K562 (cell line): ENCODE measurements at regions not wholly inside any gene's neighbourhood (a gene's known extent, or its start where the extent isn't known, plus 50 kb on each side); places are given as distances from the start of the nearest gene placed in this dataset.
A peak's percentile ranks its signal among the peaks of the same experiment; 100 is the strongest.

Experiments used
- ATF3 ChIP-seq, 2 experiments: fragments of 450-650 bp in 1 of 2; sonication (generic) in 1 of 2; formaldehyde crosslinking in 1 of 2; IDR thresholded peaks in 1 of 2; conservative IDR thresholded peaks in 1 of 2; 2 replicates each; pipeline versions ENCODE4 v1.6.1 to v1.8.1; 2016 to 2023; ENCODE audit warnings: mild to moderate bottlenecking in 2 of 2, moderate library complexity in 2 of 2, inconsistent platforms in 1 of 2, missing genetic modification reagents in 1 of 2
- FOXK2 ChIP-seq, 2 experiments: fragments of 450-650 bp; IDR thresholded peaks in 1 of 2; conservative IDR thresholded peaks in 1 of 2; 2 replicates each; pipeline ENCODE4 v1.6.1; 2016; ENCODE audit warnings: low read depth in 2 of 2, mild to moderate bottlenecking in 1 of 2
- ILK ChIP-seq: fragments of 450-650 bp; IDR thresholded peaks from 2 replicates; pipeline ENCODE4 v1.6.1; 2016; ENCODE audit warnings: missing genetic modification characterization, low read depth, mild to moderate bottlenecking, missing compliant biosample characterization, moderate library complexity, borderline replicate concordance
- RERE ChIP-seq: sonication (generic); formaldehyde crosslinking; IDR thresholded peaks from 2 replicates; pipeline ENCODE4 v1.8.0; 2023; ENCODE audit warnings: missing genetic modification reagents, mild to moderate bottlenecking, borderline replicate concordance
- SIN3A ChIP-seq, 2 experiments: fragments of 150-350 bp in 1 of 2; IDR thresholded peaks; 2 replicates each; pipeline ENCODE4 v1.6.1; 2011 to 2016; ENCODE audit warnings: borderline replicate concordance in 2 of 2, low read depth in 2 of 2, low read length in 2 of 2, mild to moderate bottlenecking in 2 of 2, moderate library complexity in 2 of 2; ENCODE audit not compliant: control insufficient read depth in 1 of 2
- SMARCB1 ChIP-seq: IDR thresholded peaks from 2 replicates; pipeline ENCODE4 v1.6.1; 2011; ENCODE audit warnings: improper control_type of control experiment, low read depth; ENCODE audit not compliant: insufficient read length
- SREBF2 ChIP-seq: sonication (generic); formaldehyde crosslinking; IDR thresholded peaks from 2 replicates; pipeline ENCODE4 v1.4.0; 2020; ENCODE audit warnings: mild to moderate bottlenecking, missing genetic modification reagents
- TCF15 ChIP-seq: fragments of 250-450 bp; sonication (Bioruptor Pico); IDR thresholded peaks from 2 replicates; pipeline ENCODE4 v1.8.0; 2022; ENCODE audit warnings: moderate library complexity, mild to moderate bottlenecking, inconsistent platforms
- ZC3H4 ChIP-seq: sonication (generic); formaldehyde crosslinking; IDR thresholded peaks from 2 replicates; pipeline ENCODE4 v1.9.0; 2021; ENCODE audit warnings: missing genetic modification reagents, borderline replicate concordance
- ZNF282 ChIP-seq: sonication (generic); formaldehyde crosslinking; IDR thresholded peaks from 2 replicates; pipeline ENCODE4 v1.8.1; 2023; ENCODE audit warnings: missing genetic modification reagents
- ZNF512 ChIP-seq: IDR thresholded peaks from 2 replicates; pipeline ENCODE4 v1.6.1; 2016; ENCODE audit warnings: missing genetic modification characterization, missing compliant biosample characterization
- ZNF592 ChIP-seq: fragments of 450-650 bp; IDR thresholded peaks from 2 replicates; pipeline ENCODE4 v1.6.1; 2017; ENCODE audit warnings: antibody characterized with exemption, mild to moderate bottlenecking

- TF ChIP-seq ATF3 (IDR thresholded peaks at IDR 0.05): peak; percentile 80
- TF ChIP-seq ATF3 (CRISPR knock-in tag; conservative IDR thresholded peaks at IDR 0.05): 0 out of 2 replicates have a peak, but pooled peaks have one; percentile 49
- TF ChIP-seq RERE (CRISPR knock-in tag): no peak
- TF ChIP-seq ZC3H4 (CRISPR knock-in tag): no peak
- TF ChIP-seq TCF15 (CRISPR knock-in tag): no peak
- no peak for TF ChIP-seq ZNF592
- no peak for TF ChIP-seq SIN3A (IDR thresholded peaks at IDR 0.05; ENCODE audit: borderline replicate concordance in 2 of 2, control insufficient read depth in 1 of 2, low read depth in 2 of 2, low read length in 2 of 2)
- TF ChIP-seq ZNF512 (tag): no peak
- no peak for TF ChIP-seq ILK (tag)
- no peak for TF ChIP-seq SREBF2 (CRISPR knock-in tag)
- no peak for TF ChIP-seq SMARCB1
- 0 out of 4 replicates have a peak, but pooled peaks of 1 of the 2 experiments have one; percentile 45 for TF ChIP-seq FOXK2 (conservative IDR thresholded peaks at IDR 0.05 in 1 of 2, IDR thresholded peaks at IDR 0.05 in 1 of 2; ENCODE audit: low read depth in 2 of 2)
- TF ChIP-seq ZNF282: no peak
Observed at GRCh38 chr1:8182034-8182761, 135.7 kb upstream of the SLC45A1 start (continued).
